ENCODE measurements at regions not wholly inside any gene's neighbourhood (a gene's known extent, or its start where the extent isn't known, plus 50 kb on each side); places are given as distances from the start of the nearest gene placed in this dataset.

DNA sequence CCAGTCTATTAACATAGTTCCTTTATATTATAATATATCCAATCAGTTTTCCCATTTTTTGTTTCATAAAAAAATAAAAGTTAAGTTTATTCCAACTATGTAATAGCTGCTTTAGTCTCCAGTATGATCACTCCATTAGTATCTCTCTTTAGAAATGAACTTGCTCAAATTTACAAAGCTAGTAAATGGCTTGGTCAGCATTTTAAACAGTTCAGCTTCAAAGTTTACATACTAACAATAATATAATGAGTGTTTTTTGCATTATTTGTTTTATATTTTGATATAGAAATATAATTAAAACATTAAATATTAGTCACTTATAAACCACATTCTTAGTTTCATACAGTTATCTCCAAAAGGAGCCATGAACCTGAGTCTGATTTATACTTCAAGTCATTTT is 1073.8 kb downstream of the SLITRK5 start:
- H3K36me3 ChIP-seq = no peaks in the 10 kb centered on the region
- ATAC-seq (no peak), DNase-seq (no peak)
- no peaks in the 10 kb centered on the region for H3K27me3 ChIP-seq (ENCODE audit: low read depth)
- H3K9me3 ChIP-seq = no peaks in the 10 kb centered on the region
- H3K4me3 ChIP-seq = no peak overlapping the region
- no peak overlapping the region for H3K27ac ChIP-seq
- H3K4me1 ChIP-seq = no peaks in the 10 kb centered on the region
- intact Hi-C loops (cut with DNase I) = no loop called here
- TF ChIP-seq, protein P1, sequence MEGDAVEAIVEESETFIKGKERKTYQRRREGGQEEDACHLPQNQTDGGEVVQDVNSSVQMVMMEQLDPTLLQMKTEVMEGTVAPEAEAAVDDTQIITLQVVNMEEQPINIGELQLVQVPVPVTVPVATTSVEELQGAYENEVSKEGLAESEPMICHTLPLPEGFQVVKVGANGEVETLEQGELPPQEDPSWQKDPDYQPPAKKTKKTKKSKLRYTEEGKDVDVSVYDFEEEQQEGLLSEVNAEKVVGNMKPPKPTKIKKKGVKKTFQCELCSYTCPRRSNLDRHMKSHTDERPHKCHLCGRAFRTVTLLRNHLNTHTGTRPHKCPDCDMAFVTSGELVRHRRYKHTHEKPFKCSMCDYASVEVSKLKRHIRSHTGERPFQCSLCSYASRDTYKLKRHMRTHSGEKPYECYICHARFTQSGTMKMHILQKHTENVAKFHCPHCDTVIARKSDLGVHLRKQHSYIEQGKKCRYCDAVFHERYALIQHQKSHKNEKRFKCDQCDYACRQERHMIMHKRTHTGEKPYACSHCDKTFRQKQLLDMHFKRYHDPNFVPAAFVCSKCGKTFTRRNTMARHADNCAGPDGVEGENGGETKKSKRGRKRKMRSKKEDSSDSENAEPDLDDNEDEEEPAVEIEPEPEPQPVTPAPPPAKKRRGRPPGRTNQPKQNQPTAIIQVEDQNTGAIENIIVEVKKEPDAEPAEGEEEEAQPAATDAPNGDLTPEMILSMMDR (IDR thresholded peaks at IDR 0.05) = no peak

DNA sequence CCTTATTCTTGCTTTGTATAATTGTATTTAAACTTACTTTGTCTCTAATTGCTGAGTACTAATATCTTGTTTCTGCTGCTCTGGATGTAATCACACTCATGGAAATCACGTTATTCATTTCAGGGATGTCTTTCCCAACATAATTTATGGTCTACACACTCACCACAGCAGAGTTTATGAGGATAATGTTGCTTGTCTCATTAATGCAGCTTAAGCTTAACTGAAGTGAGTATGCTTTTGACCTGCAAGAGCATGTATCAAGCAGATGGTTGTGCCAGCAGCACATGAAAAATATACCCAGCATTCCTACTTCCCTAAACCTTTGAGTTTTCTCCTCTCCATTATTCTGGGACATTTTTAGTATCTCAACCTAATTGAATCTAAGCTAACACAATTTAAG is 1080.9 kb downstream of the SLITRK5 start:
- H3K4me3 ChIP-seq = no peak overlapping the region
- ATAC-seq (no peak), DNase-seq (no peak)
- intact Hi-C loops (cut with DNase I) = no loop called here
- no peak overlapping the region for H3K27ac ChIP-seq
- no peaks in the 10 kb centered on the region for H3K4me1 ChIP-seq
- no peaks in the 10 kb centered on the region for H3K27me3 ChIP-seq (ENCODE audit: low read depth)
- H3K9me3 ChIP-seq = no peaks in the 10 kb centered on the region
- TF ChIP-seq, protein P1 (IDR thresholded peaks at IDR 0.05) = no peak
- no peaks in the 10 kb centered on the region for H3K36me3 ChIP-seq

DNA sequence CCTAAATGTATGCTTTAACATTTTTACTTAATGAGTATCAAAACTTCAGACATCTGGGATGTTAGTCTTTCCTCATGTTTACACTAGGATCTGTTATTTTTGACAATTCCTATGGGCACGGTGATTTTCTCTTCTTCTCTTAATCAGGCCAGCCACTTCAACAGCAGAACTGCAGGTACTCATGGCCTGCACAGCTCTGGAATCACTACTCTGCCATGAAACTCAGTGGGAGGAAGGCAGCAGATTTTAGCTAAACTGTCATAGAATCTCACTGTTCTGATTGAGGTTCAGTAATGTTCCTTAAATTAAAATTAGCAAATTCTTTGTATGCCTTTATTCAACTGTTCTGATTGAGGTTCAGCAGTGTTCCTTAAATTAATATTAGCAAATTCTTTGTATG is 1083.0 kb downstream of the SLITRK5 start:
- Histone ChIP-seq H3K27ac (no peak overlapping the region), H3K36me3 (no peaks in the 10 kb centered on the region), H3K4me3 (no peak overlapping the region), H3K4me1 (no peaks in the 10 kb centered on the region), H3K9me3 (no peaks in the 10 kb centered on the region), H3K27me3 (ENCODE audit: low read depth) (no peaks in the 10 kb centered on the region)
- DNase-seq (no peak), ATAC-seq (no peak)
- TF ChIP-seq, protein P1 (IDR thresholded peaks at IDR 0.05) = no peak
- intact Hi-C loops (cut with DNase I) = no loop called here

DNA sequence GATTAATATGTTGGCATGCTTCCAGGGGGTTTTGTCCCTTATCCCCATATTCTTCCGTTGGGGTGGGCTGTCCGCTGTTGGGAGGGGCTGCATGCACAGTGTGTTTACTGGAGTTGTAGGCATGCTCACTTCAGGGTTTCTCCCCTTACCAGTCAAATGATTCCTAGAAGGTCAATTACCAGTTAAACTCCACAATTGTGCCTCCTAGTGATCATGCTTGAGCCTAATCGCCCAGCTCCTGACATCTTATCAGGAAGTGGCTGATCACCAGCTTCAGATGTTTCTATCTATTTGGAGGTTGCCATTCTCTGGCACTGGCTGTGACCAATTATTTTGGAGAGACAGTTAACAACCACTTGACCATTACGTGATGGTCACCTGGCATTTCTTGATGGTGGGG is 1090.0 kb downstream of the SLITRK5 start:
- Histone ChIP-seq H3K27me3 (ENCODE audit: low read depth) (no peaks in the 10 kb centered on the region), H3K27ac (no peak overlapping the region), H3K9me3 (no peaks in the 10 kb centered on the region), H3K4me3 (no peak overlapping the region), H3K36me3 (no peaks in the 10 kb centered on the region), H3K4me1 (no peaks in the 10 kb centered on the region)
- intact Hi-C loops (cut with DNase I) = no loop called here
- DNase-seq = no peak
- TF ChIP-seq, protein P1 (IDR thresholded peaks at IDR 0.05) = no peak
- no peak for ATAC-seq

DNA sequence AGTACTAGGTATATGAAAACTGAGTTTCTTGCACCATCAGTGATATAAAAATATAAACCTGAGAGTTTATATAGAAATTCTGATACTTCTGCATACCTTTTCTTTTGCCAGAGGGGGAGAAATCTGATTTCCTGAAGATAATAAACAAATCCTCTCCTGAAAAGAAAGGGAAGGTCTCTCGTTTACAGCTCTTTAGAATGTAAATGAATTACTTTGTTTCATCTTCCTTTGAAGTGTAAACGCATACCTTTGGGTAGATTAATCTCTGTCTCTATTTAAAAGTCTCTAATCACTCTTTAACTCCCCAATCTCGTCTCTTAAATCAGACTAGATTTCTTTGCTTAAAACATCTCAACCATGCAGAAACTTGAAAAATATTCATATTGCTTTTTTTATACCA is 1092.9 kb downstream of the SLITRK5 start:
- no peak overlapping the region for H3K27ac ChIP-seq
- DNase-seq = no peak
- no peaks in the 10 kb centered on the region for H3K27me3 ChIP-seq (ENCODE audit: low read depth)
- H3K4me3 ChIP-seq = no peak overlapping the region
- no peaks in the 10 kb centered on the region for H3K9me3 ChIP-seq
- H3K4me1 ChIP-seq = no peaks in the 10 kb centered on the region
- TF ChIP-seq, protein P1 (IDR thresholded peaks at IDR 0.05) = no peak
- no peak for ATAC-seq
- H3K36me3 ChIP-seq = no peaks in the 10 kb centered on the region
- intact Hi-C loops (cut with DNase I) = no loop called here

GRCh38 chr13:88800505-88800904 is 1129.3 kb downstream of the SLITRK5 start:
- H3K4me1 ChIP-seq = no peaks in the 10 kb centered on the region
- H3K36me3 ChIP-seq = no peaks in the 10 kb centered on the region
- intact Hi-C loops (cut with DNase I) = no loop called here
- H3K9me3 ChIP-seq = no peaks in the 10 kb centered on the region
- H3K27ac ChIP-seq = no peak overlapping the region
- no peaks in the 10 kb centered on the region for H3K27me3 ChIP-seq (ENCODE audit: low read depth)
- TF ChIP-seq, protein P1 (IDR thresholded peaks at IDR 0.05) = no peak
- DNase-seq (no peak), ATAC-seq (no peak)
- H3K4me3 ChIP-seq = no peak overlapping the region

All from lower lobe of right lung (tissue), 2 donors.